B cell (primary cell): ENCODE measurements at regions not wholly inside any gene's neighbourhood (a gene's known extent, or its start where the extent isn't known, plus 50 kb on each side); places are given as distances from the start of the nearest gene placed in this dataset.
A peak's percentile ranks its signal among the peaks of the same experiment; 100 is the strongest.

Experiments used
- ATAC-seq: fragments of 200-7000 bp; cut with Tn5 transposase; one replicate; pipeline ENCODE4 v1.10.0; 2021; ENCODE audit warnings: low read depth, mild to moderate bottlenecking, moderate number of reproducible peaks, moderate library complexity
- CTCF ChIA-PET: fragments of 350-600 bp; sonication (Branson Sonifier 250); formaldehyde crosslinking; loops from one replicate; lab custom pipeline; 2021; ENCODE audit warnings: antibody characterized with exemption, inconsistent platforms; lab: Charles Lee
- POLR2A ChIA-PET: fragments of 350-600 bp; sonication (Branson Sonifier 250); formaldehyde crosslinking; loops from one replicate; lab custom pipeline; 2021; ENCODE audit warnings: antibody characterized with exemption; lab: Charles Lee
- DNase-seq: peaks from one replicate; pipeline ENCODE4 v3.0.0; 2013
- H2AFZ ChIP-seq: 2 replicates; pipeline ENCODE4 v1.6.1; 2012; ENCODE audit warnings: mild to moderate bottlenecking, low read depth, low read length; ENCODE audit not compliant: insufficient read depth, poor library complexity, severe bottlenecking
- H3K27ac ChIP-seq, 2 donors: 1 replicate in 1 of 2; 2 replicates in 1 of 2; pipeline ENCODE4 v1.5.1; 2012 to 2013; ENCODE audit warnings: low read length in 2 of 2, mild to moderate bottlenecking in 2 of 2, moderate library complexity in 1 of 2
- H3K27me3 ChIP-seq, 4 experiments: fragments of 200-600 bp in 1 of 4; sonication (generic) in 1 of 4; replicated peaks in 1 of 4; 1 replicate in 2 of 4; 2 replicates in 2 of 4; pipeline versions ENCODE4 v1.6.1 to v1.7.0; 2013 to 2016; ENCODE audit warnings: low read length in 3 of 4, mild to moderate bottlenecking in 2 of 4, mixed read lengths in 1 of 4, moderate library complexity in 1 of 4; ENCODE audit not compliant: insufficient read depth in 4 of 4, control insufficient read depth in 3 of 4; ENCODE audit errors: control extremely low read depth in 1 of 4
- H3K36me3 ChIP-seq, 2 experiments: replicated peaks in 1 of 2; 1 replicate in 1 of 2; 2 replicates in 1 of 2; pipeline versions ENCODE4 v1.6.1 to v1.7.1; 2013; ENCODE audit warnings: low read length in 1 of 2; ENCODE audit not compliant: insufficient read depth in 2 of 2, control insufficient read depth in 1 of 2; ENCODE audit errors: control extremely low read depth in 1 of 2, extremely low read depth in 1 of 2
- H3K4me1 ChIP-seq, 2 donors: fragments of 200-600 bp in 1 of 2; sonication (generic) in 1 of 2; 1 replicate in 1 of 2; 2 replicates in 1 of 2; pipeline versions ENCODE4 v1.5.1 to v1.6.1; 2013 to 2017; ENCODE audit warnings: low read length in 2 of 2; ENCODE audit not compliant: control insufficient read depth in 2 of 2, insufficient read depth in 2 of 2
- H3K4me2 ChIP-seq: replicated peaks from 2 replicates; pipeline ENCODE3; 2012; ENCODE audit warnings: mild to moderate bottlenecking, low read depth, low read length; ENCODE audit not compliant: poor library complexity, severe bottlenecking
- H3K4me3 ChIP-seq, 5 experiments: fragments of 200-600 bp in 1 of 5; sonication (generic) in 1 of 5; 1 replicate in 3 of 5; 2 replicates in 2 of 5; pipeline versions ENCODE4 v1.5.1 to v1.7.0; 2011 to 2016; ENCODE audit warnings: low read length in 4 of 5, mild to moderate bottlenecking in 4 of 5, low read depth in 2 of 5, control low read depth in 1 of 5, moderate library complexity in 1 of 5; ENCODE audit not compliant: insufficient read depth in 1 of 5; ENCODE audit errors: control extremely low read depth in 1 of 5, extremely low read depth in 1 of 5
- H3K79me2 ChIP-seq: fragments of 200-600 bp; sonication (generic); one replicate; pipeline ENCODE4 v1.6.0; 2016; ENCODE audit warnings: low read length; ENCODE audit not compliant: control insufficient read depth, insufficient read depth
- H3K9ac ChIP-seq: fragments of 200-600 bp; sonication (generic); 2 replicates; pipeline ENCODE4 v1.6.1; 2017; ENCODE audit warnings: mild to moderate bottlenecking, low read length, moderate library complexity
- H3K9me3 ChIP-seq, 3 donors: one replicate each; pipeline versions ENCODE4 v1.6.1 to v1.7.1; 2013; ENCODE audit warnings: low read length in 2 of 3; ENCODE audit not compliant: control insufficient read depth in 2 of 3, insufficient read depth in 1 of 3; ENCODE audit errors: control extremely low read depth in 1 of 3
- H4K20me1 ChIP-seq: 2 replicates; pipeline ENCODE4 v1.6.0; 2012; ENCODE audit warnings: mild to moderate bottlenecking, low read length; ENCODE audit not compliant: insufficient read depth, control insufficient read depth, poor library complexity, severe bottlenecking
- H3K27ac Mint-ChIP-seq: one replicate; pipeline ENCODE4 v1.8.0; 2021; ENCODE audit warnings: mixed read lengths
- H3K27me3 Mint-ChIP-seq: one replicate; pipeline ENCODE4 v1.8.0; 2021; ENCODE audit warnings: mixed read lengths
- H3K4me1 Mint-ChIP-seq: one replicate; pipeline ENCODE4 v1.8.0; 2021; ENCODE audit warnings: mixed read lengths
- H3K4me3 Mint-ChIP-seq: one replicate; pipeline ENCODE4 v1.8.0; 2021; ENCODE audit warnings: mixed read lengths
- H3K9me3 Mint-ChIP-seq: one replicate; pipeline ENCODE4 v1.8.0; 2022; ENCODE audit warnings: mixed read lengths; ENCODE audit not compliant: insufficient read depth
- CTCF ChIP-seq: fragments of 200-600 bp; IDR thresholded peaks from one replicate; pipeline ENCODE4 v1.8.0; 2022; ENCODE audit warnings: antibody characterized with exemption, mild to moderate bottlenecking
- EZH2 ChIP-seq: IDR thresholded peaks from 2 replicates; pipeline ENCODE4 v1.6.1; 2012; ENCODE audit warnings: borderline replicate concordance, low read depth, mild to moderate bottlenecking, moderate library complexity, low read length; ENCODE audit not compliant: insufficient read depth, poor library complexity, severe bottlenecking
- WGBS: methylation state at CpG from one replicate; pipeline ENCODE4 v1.1.5; 2013; ENCODE audit warnings: missing lambda C conversion rate; ENCODE audit not compliant: insufficient coverage; 5-methylcytosine and 5-hydroxymethylcytosine counted together
- intact Hi-C: fragments of 100-400 bp; cut with micrococcal nuclease; formaldehyde crosslinking; loops from one replicate; pipeline ENCODE4 v1.10.0; 2022

GRCh38 chr11:15819679-15820286 lies 536.6 kb downstream of the SOX6 start:
- WGBS, result 30% methylated on average over 7 of the region's 8 CpGs
- intact Hi-C loops, result no loop called here
- ATAC-seq (no peak), DNase-seq (peak; percentile 5)
- Histone ChIP-seq H3K4me2 (no peak overlapping the region), H3K27me3 (no peaks in the 10 kb centered on the region), H3K27ac (no peak overlapping the region), H3K4me3 (no peak overlapping the region), H3K4me1 (no peaks in the 10 kb centered on the region), H3K9ac (no peak overlapping the region), H3K36me3 (no peaks in the 10 kb centered on the region), H2AFZ (no peak overlapping the region), H3K79me2 (no peaks in the 10 kb centered on the region), H3K9me3 (peaks cover 0 to 3% (median 0%) of the 10 kb centered on the region in 3 donors), H4K20me1 (no peaks in the 10 kb centered on the region)
- ChIA-PET CTCF (interaction anchor here (2.4 kb wide), 1 partner anchor 10 kb away, joined by 10 read pairs; no protein-coding TSS in a partner anchor), POLR2A (no interaction called here)
- Mint-ChIP-seq H3K4me3 (no peak overlapping the region), H3K27me3 (peaks cover 8% of the 10 kb centered on the region), H3K4me1 (no peaks in the 10 kb centered on the region), H3K27ac (no peak overlapping the region), H3K9me3 (no peaks in the 10 kb centered on the region)
- TF ChIP-seq EZH2 (no peak), CTCF (peak; percentile 43)

GRCh38 chr11:15821451-15821850 lies 534.9 kb downstream of the SOX6 start:
- Histone ChIP-seq H3K4me2 (no peak overlapping the region), H3K9ac (no peak overlapping the region), H3K27me3 (no peaks in the 10 kb centered on the region), H3K9me3 (peaks cover 0 to 3% (median 0%) of the 10 kb centered on the region in 3 donors), H3K4me3 (no peak overlapping the region), H3K79me2 (no peaks in the 10 kb centered on the region), H3K36me3 (no peaks in the 10 kb centered on the region), H2AFZ (no peak overlapping the region), H3K4me1 (no peaks in the 10 kb centered on the region), H3K27ac (no peak overlapping the region), H4K20me1 (no peaks in the 10 kb centered on the region)
- POLR2A ChIA-PET, result no interaction called here
- CTCF ChIA-PET, result no interaction called here
- TF ChIP-seq EZH2 (no peak), CTCF (no peak)
- H3K4me3 Mint-ChIP-seq, result no peak overlapping the region
- DNase-seq (no peak), ATAC-seq (no peak)
- intact Hi-C loops, result no loop called here
- H3K9me3 Mint-ChIP-seq, result no peaks in the 10 kb centered on the region
- H3K27me3 Mint-ChIP-seq, result peaks cover 5% of the 10 kb centered on the region
- no peak overlapping the region for H3K27ac Mint-ChIP-seq
- no peaks in the 10 kb centered on the region for H3K4me1 Mint-ChIP-seq
